A549 (cell line): ENCODE measurements at regions not wholly inside any gene's neighbourhood (a gene's known extent, or its start where the extent isn't known, plus 50 kb on each side); places are given as distances from the start of the nearest gene placed in this dataset.

ENCODE experiments used
- ATAC-seq, 2 experiments: fragments of 200-7000 bp in 1 of 2; fragments of >200 bp in 1 of 2; cut with Nextera tagmentation in 1 of 2; cut with Tn5 transposase in 1 of 2; 3 replicates each; pipeline versions ENCODE4 v1.8.0 to v1.9.1; 2018 to 2020; ENCODE audit warnings: mild to moderate bottlenecking in 1 of 2, moderate library complexity in 1 of 2
- CTCF ChIA-PET: fragments of 300-600 bp; sonication (Branson Sonifier 250); formaldehyde crosslinking; extraction: SDS; loops from one replicate; lab custom pipeline; 2021; ENCODE audit warnings: antibody characterized with exemption, inconsistent platforms; lab: Yijun Ruan, JAX
- POLR2A ChIA-PET: fragments of 350-600 bp; formaldehyde crosslinking; extraction: SDS; loops from one replicate; lab custom pipeline; 2021; ENCODE audit warnings: antibody characterized with exemption, inconsistent platforms; lab: Yijun Ruan, JAX
- DNase-seq, 2 experiments: peaks; one replicate each; pipeline versions ENCODE4 v3.0.0 to v3.0.0-alpha.2; 2011 to 2016; ENCODE audit warnings: low read depth in 1 of 2, low spot score in 1 of 2
- FAIRE-seq: peaks from 2 replicates; lab custom pipeline; 2011; peaks lifted over from hg19 to GRCh38; lab: Jason Lieb, UNC
- H3K27ac ChIP-seq, 2 experiments: fragments of >200 bp; sonication (Bioruptor Twin); formaldehyde crosslinking; 3 replicates each; pipeline ENCODE4 v1.5.1; 2016 to 2017
- H3K4me1 ChIP-seq: fragments of >200 bp; sonication (Bioruptor Twin); formaldehyde crosslinking; 3 replicates; pipeline ENCODE4 v1.6.1; 2016
- H3K4me2 ChIP-seq: fragments of >200 bp; sonication (Bioruptor Twin); formaldehyde crosslinking; 3 replicates; pipeline ENCODE4 v1.6.1; 2016
- H3K4me3 ChIP-seq: fragments of >200 bp; sonication (Bioruptor Twin); formaldehyde crosslinking; 3 replicates; pipeline ENCODE4 v1.5.1; 2016
- H3K9me3 ChIP-seq: fragments of >200 bp; sonication (Bioruptor Twin); formaldehyde crosslinking; 3 replicates; pipeline ENCODE4 v1.6.1; 2016
- BCL3 ChIP-seq: fragments of >200 bp; sonication (Bioruptor Twin); formaldehyde crosslinking; IDR thresholded peaks from 3 replicates; pipeline ENCODE4 v1.6.1; 2016
- BHLHE40 ChIP-seq: IDR thresholded peaks from 2 replicates; pipeline ENCODE4 v1.6.1; 2012; ENCODE audit warnings: low read depth, low read length, inconsistent platforms
- CBX2 ChIP-seq: fragments of 200-600 bp; sonication (generic); IDR thresholded peaks from 2 replicates; pipeline ENCODE4 v1.6.1; 2016; ENCODE audit warnings: low read depth, mild to moderate bottlenecking, borderline replicate concordance
- CBX8 ChIP-seq: fragments of 200-600 bp; sonication (generic); IDR thresholded peaks from 2 replicates; pipeline ENCODE4 v1.6.1; 2016
- CHD2 ChIP-seq: fragments of 150-350 bp; IDR thresholded peaks from 2 replicates; pipeline ENCODE4 v1.6.1; 2014; ENCODE audit warnings: low read length; ENCODE audit not compliant: partially characterized antibody
- CHD4 ChIP-seq: fragments of 200-600 bp; sonication (generic); IDR thresholded peaks from 2 replicates; pipeline ENCODE4 v1.6.1; 2016; ENCODE audit warnings: antibody characterized with exemption, mild to moderate bottlenecking, borderline replicate concordance
- E2F6 ChIP-seq: IDR thresholded peaks from 2 replicates; pipeline ENCODE4 v1.6.1; 2012; ENCODE audit warnings: low read depth, borderline replicate concordance
- EHMT2 ChIP-seq: fragments of 200-600 bp; sonication (generic); IDR thresholded peaks from 2 replicates; pipeline ENCODE4 v1.6.1; 2016; ENCODE audit warnings: antibody characterized with exemption, low read depth, mild to moderate bottlenecking, moderate library complexity
- ELK1 ChIP-seq: fragments of 150-350 bp; IDR thresholded peaks from 2 replicates; pipeline ENCODE4 v1.6.1; 2014; ENCODE audit warnings: low read depth, mild to moderate bottlenecking, low read length
- ESRRA ChIP-seq: fragments of 150-350 bp; IDR thresholded peaks from 2 replicates; pipeline ENCODE4 v1.6.1; 2014; ENCODE audit warnings: mild to moderate bottlenecking, low read length, borderline replicate concordance
- FOSB ChIP-seq: fragments of 250-450 bp; sonication (Bioruptor Pico); IDR thresholded peaks from 2 replicates; pipeline ENCODE4 v1.5.0; 2020; ENCODE audit warnings: mild to moderate bottlenecking, moderate library complexity
- FOSL2 ChIP-seq, 2 experiments: fragments of 450-650 bp in 1 of 2; fragments of >200 bp in 1 of 2; sonication (Bioruptor Twin) in 1 of 2; formaldehyde crosslinking; IDR thresholded peaks; 2 replicates each; pipeline versions ENCODE4 v1.5.0 to v1.6.1; 2016 to 2020; ENCODE audit warnings: mild to moderate bottlenecking in 1 of 2, moderate library complexity in 1 of 2
- GATA3 ChIP-seq: IDR thresholded peaks from 2 replicates; pipeline ENCODE4 v1.6.1; 2012; ENCODE audit warnings: borderline replicate concordance
- HES2 ChIP-seq: fragments of >200 bp; sonication (Bioruptor Twin); formaldehyde crosslinking; IDR thresholded peaks from 2 replicates; pipeline ENCODE4 v1.6.1; 2016
- HOXA7 ChIP-seq: fragments of 250-450 bp; sonication (Bioruptor Pico); IDR thresholded peaks from 2 replicates; pipeline ENCODE4 v1.5.0; 2020; ENCODE audit warnings: mild to moderate bottlenecking, moderate library complexity
- HOXB13 ChIP-seq: fragments of 250-450 bp; sonication (Bioruptor Pico); IDR thresholded peaks from 2 replicates; pipeline ENCODE4 v1.5.0; 2020; ENCODE audit warnings: low read depth, mild to moderate bottlenecking, moderate library complexity
- HOXB5 ChIP-seq: fragments of 250-450 bp; sonication (Bioruptor Pico); IDR thresholded peaks from 2 replicates; pipeline ENCODE4 v1.5.0; 2020; ENCODE audit warnings: mild to moderate bottlenecking, moderate library complexity
- JUN ChIP-seq, 2 experiments: fragments of >200 bp; sonication (Bioruptor Twin); formaldehyde crosslinking; IDR thresholded peaks; 2 replicates in 1 of 2; 3 replicates in 1 of 2; pipeline ENCODE4 v1.6.1; 2016 to 2017
- NPAS2 ChIP-seq: fragments of 250-450 bp; sonication (Bioruptor Pico); IDR thresholded peaks from 2 replicates; pipeline ENCODE4 v1.8.0; 2022; ENCODE audit warnings: mild to moderate bottlenecking, moderate library complexity, borderline replicate concordance
- PHF8 ChIP-seq: fragments of 200-600 bp; sonication (generic); IDR thresholded peaks from 2 replicates; pipeline ENCODE4 v1.6.1; 2016; ENCODE audit warnings: low read depth, mild to moderate bottlenecking, antibody characterized with exemption, moderate library complexity, borderline replicate concordance
- POLR2AphosphoS2 ChIP-seq: conservative IDR thresholded peaks from 2 replicates; pipeline ENCODE4 v1.6.1; 2012; ENCODE audit warnings: low read length, improper control_type of control experiment, inconsistent platforms
- RNF2 ChIP-seq: fragments of 200-600 bp; sonication (generic); IDR thresholded peaks from 2 replicates; pipeline ENCODE4 v1.6.1; 2016; ENCODE audit warnings: low read depth, mild to moderate bottlenecking, antibody characterized with exemption, moderate library complexity, borderline replicate concordance
- SMC3 ChIP-seq: fragments of >200 bp; sonication (Bioruptor Twin); formaldehyde crosslinking; IDR thresholded peaks from 3 replicates; pipeline ENCODE4 v1.6.1; 2018; ENCODE audit warnings: inconsistent platforms
- SREBF2 ChIP-seq: fragments of 450-650 bp; IDR thresholded peaks from 2 replicates; pipeline ENCODE4 v1.6.1; 2014; ENCODE audit warnings: mild to moderate bottlenecking, moderate library complexity
- ZFP36 ChIP-seq: fragments of 450-650 bp; IDR thresholded peaks from 2 replicates; pipeline ENCODE4 v1.6.1; 2014; ENCODE audit warnings: borderline replicate concordance; ENCODE audit not compliant: partially characterized antibody
- WGBS: methylation state at CpG from one replicate; pipeline ENCODE4 v1.1.6; 2017; ENCODE audit errors: missing lambda C conversion rate; 5-methylcytosine and 5-hydroxymethylcytosine counted together

- CTCF ChIA-PET, result interaction anchor here (0.6 kb wide), 1 partner anchor 1974 kb away, joined by 3 read pairs; no protein-coding TSS in a partner anchor
- Histone ChIP-seq H3K4me3 (no peak overlapping the region), H3K9me3 (no peaks in the 10 kb centered on the region), H3K4me2 (no peak overlapping the region), H3K27ac (no peak overlapping the region), H3K4me1 (no peaks in the 10 kb centered on the region)
- DNase-seq (no peak), FAIRE-seq (no peak), ATAC-seq (no peak)
- 39% methylated on average over 1 of the region's 1 CpG for WGBS
- no peak for TF ChIP-seq GATA3
- no peak for TF ChIP-seq HOXB5 (CRISPR knock-in tag)
- TF ChIP-seq RNF2, result no peak
- TF ChIP-seq EHMT2, result no peak
- no peak for TF ChIP-seq POLR2AphosphoS2
- no peak for TF ChIP-seq SREBF2
- TF ChIP-seq CBX8, result no peak
- TF ChIP-seq ELK1, result no peak
- TF ChIP-seq FOSB (CRISPR knock-in tag), result no peak
- no peak for TF ChIP-seq ESRRA
- no peak for TF ChIP-seq CBX2
- POLR2A ChIA-PET, result no interaction called here
Observed at GRCh38 chr1:80579055-80579454, 1221.7 kb upstream of the ADGRL2 start.

- no peak overlapping the region for H3K27ac ChIP-seq
- H3K9me3 ChIP-seq, result no peaks in the 10 kb centered on the region
- no peak for FAIRE-seq
- POLR2A ChIA-PET, result no interaction called here
- no peak for TF ChIP-seq CHD2
- TF ChIP-seq HOXA7 (CRISPR knock-in tag), result no peak
- no peak for TF ChIP-seq ZFP36
- TF ChIP-seq NPAS2, result no peak
- no peak for TF ChIP-seq JUN (IDR thresholded peaks at IDR 0.05)
- TF ChIP-seq HOXB13, result no peak
- TF ChIP-seq CHD4, result no peak
- TF ChIP-seq CBX2, result no peak
- TF ChIP-seq FOSL2 (IDR thresholded peaks at IDR 0.05), result no peak
- no peak for TF ChIP-seq FOSL2 (CRISPR knock-in tag; IDR thresholded peaks at IDR 0.05)
- TF ChIP-seq FOSB (CRISPR knock-in tag), result no peak
- TF ChIP-seq BHLHE40, result no peak
- TF ChIP-seq PHF8, result no peak
- no peak for TF ChIP-seq SREBF2
- no peak for TF ChIP-seq HES2
- TF ChIP-seq SMC3, result no peak
- TF ChIP-seq BCL3, result no peak
- no peak for TF ChIP-seq E2F6
- no peak for TF ChIP-seq CBX8
- CTCF ChIA-PET, result no interaction called here
- 10% methylated on average over 2 of the region's 2 CpGs for WGBS
- DNase-seq, result no peak
- no peak overlapping the region for H3K4me3 ChIP-seq
- no peak overlapping the region for H3K4me2 ChIP-seq
- no peak for ATAC-seq
- H3K4me1 ChIP-seq, result no peaks in the 10 kb centered on the region
Observed at GRCh38 chr1:80566867-80567266, 1233.9 kb upstream of the ADGRL2 start.
